Uterus (tissue), 2 donors: ENCODE measurements at regions not wholly inside any gene's neighbourhood (a gene's known extent, or its start where the extent isn't known, plus 50 kb on each side); places are given as distances from the start of the nearest gene placed in this dataset.
"Not testable (repeated sequence)": the region's sequence is repeated elsewhere in the genome, so short reads cannot be mapped to it uniquely, and the experiment has no call there.

Experiments
- POLR2A ChIP-seq, 2 donors: fragments of 450-650 bp; IDR thresholded peaks; one replicate each; pipeline ENCODE4 v1.6.1; 2016; ENCODE audit warnings: antibody characterized with exemption in 2 of 2, mild to moderate bottlenecking in 1 of 2, moderate library complexity in 1 of 2
- TF ChIP-seq, protein P1 (sequence below), 4 experiments: fragments of 200-600 bp in 2 of 4; fragments of 450-650 bp in 2 of 4; sonication (generic) in 2 of 4; IDR thresholded peaks; one replicate each; pipeline ENCODE4 v1.5.1; 2016 to 2019; ENCODE audit warnings: antibody characterized with exemption in 4 of 4, mild to moderate bottlenecking in 2 of 4, moderate library complexity in 1 of 4

DNA sequence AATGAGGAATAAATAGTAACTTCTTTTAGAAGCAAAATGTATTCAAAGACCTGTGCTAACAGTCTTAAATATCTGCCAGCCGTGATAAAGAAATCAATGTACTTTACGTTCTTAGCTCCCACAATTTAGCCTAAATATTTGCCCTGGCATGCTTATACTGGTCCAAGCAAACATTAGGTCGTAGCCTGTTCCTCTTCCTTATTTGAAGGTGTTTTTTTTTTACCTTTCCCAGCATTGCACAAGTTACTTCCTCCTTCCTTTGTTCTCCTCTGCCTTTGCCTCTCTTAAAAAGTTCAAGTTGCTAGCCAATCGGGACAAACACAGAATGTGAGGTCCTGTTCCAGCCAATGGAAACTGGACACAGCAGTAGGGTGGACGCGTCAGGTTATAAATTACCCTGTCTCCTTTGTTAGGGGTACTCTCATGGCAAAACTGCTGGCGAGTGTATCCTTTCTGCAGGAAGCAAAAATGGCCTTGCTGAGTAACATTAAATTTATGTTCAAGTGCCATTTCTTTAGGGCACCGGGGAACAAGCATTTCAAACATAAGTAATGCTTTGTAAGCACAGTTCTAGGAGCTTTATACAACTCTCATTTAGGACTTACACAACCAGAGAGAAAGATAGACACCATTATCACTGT lies 134.1 kb downstream of the RRAGC start:
- TF ChIP-seq, protein P1, sequence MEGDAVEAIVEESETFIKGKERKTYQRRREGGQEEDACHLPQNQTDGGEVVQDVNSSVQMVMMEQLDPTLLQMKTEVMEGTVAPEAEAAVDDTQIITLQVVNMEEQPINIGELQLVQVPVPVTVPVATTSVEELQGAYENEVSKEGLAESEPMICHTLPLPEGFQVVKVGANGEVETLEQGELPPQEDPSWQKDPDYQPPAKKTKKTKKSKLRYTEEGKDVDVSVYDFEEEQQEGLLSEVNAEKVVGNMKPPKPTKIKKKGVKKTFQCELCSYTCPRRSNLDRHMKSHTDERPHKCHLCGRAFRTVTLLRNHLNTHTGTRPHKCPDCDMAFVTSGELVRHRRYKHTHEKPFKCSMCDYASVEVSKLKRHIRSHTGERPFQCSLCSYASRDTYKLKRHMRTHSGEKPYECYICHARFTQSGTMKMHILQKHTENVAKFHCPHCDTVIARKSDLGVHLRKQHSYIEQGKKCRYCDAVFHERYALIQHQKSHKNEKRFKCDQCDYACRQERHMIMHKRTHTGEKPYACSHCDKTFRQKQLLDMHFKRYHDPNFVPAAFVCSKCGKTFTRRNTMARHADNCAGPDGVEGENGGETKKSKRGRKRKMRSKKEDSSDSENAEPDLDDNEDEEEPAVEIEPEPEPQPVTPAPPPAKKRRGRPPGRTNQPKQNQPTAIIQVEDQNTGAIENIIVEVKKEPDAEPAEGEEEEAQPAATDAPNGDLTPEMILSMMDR (IDR thresholded peaks at IDR 0.05), result not testable (repeated sequence)
- not testable (repeated sequence) for TF ChIP-seq POLR2A (IDR thresholded peaks at IDR 0.05)
